PC-3 (cell line): ENCODE measurements at regions not wholly inside any gene's neighbourhood (a gene's known extent, or its start where the extent isn't known, plus 50 kb on each side); places are given as distances from the start of the nearest gene placed in this dataset.

Source experiments
- CTCF ChIP-seq: fragments of 300-600 bp; sonication (generic); conservative IDR thresholded peaks from 2 replicates; pipeline ENCODE4 v1.5.1; 2017; ENCODE audit warnings: antibody characterized with exemption, low read depth, mild to moderate bottlenecking, low read length
- EZH2 ChIP-seq: fragments of 300-600 bp; sonication (generic); IDR thresholded peaks from one replicate; pipeline ENCODE4 v1.6.1; 2017; ENCODE audit warnings: antibody characterized with exemption, mild to moderate bottlenecking, low read length; ENCODE audit not compliant: unreplicated experiment
- EZH2phosphoT487 ChIP-seq: fragments of 300-600 bp; sonication (generic); IDR thresholded peaks from 2 replicates; pipeline ENCODE4 v1.6.1; 2018; ENCODE audit warnings: mild to moderate bottlenecking, antibody characterized with exemption, low read length, borderline replicate concordance

- TF ChIP-seq CTCF (no peak), EZH2 (no peak), EZH2phosphoT487 (no peak)
These were observed 803.6 kb downstream of the NR2F1-AS1 start for GRCh38 chr5:92777421-92777820.
